ENCODE measurements at regions not wholly inside any gene's neighbourhood (a gene's known extent, or its start where the extent isn't known, plus 50 kb on each side); places are given as distances from the start of the nearest gene placed in this dataset.

GRCh38 chr1:219529116-219529515, 83.8 kb downstream of the ZC3H11B start:
- no peak for DNase-seq (ENCODE audit: low spot score)
- no peak for TF ChIP-seq CTCF (IDR thresholded peaks at IDR 0.05; ENCODE audit: borderline replicate concordance, control extremely low read depth, extremely low read depth, insufficient read depth, missing control alignments)
- in situ Hi-C loops (cut with MboI; ENCODE audit: low sequenced_read_pairs, unreplicated experiment) = no loop called here

DNA sequence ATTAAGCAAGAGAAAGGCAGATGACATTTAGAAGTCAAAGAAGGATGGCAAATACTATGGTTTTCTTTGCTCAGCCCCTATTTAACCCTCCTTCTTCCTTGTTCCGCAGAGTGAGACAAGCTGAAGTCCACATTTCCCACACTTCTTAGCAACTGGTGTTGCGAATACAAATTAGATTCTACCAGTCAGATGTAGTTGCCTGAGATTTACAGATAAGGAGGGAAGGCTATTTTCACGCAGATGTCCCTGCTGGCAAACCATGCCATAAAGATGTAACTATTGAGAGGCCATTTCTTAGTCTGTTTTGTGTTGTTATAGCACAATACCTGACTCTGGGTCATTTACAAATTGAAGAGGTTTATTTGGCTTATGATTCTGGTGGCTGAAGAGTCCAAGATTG, 84.3 kb downstream of the ZC3H11B start:
- DNase-seq (ENCODE audit: low spot score) = no peak
- TF ChIP-seq CTCF (IDR thresholded peaks at IDR 0.05; ENCODE audit: borderline replicate concordance, control extremely low read depth, extremely low read depth, insufficient read depth, missing control alignments) = no peak
- in situ Hi-C loops (cut with MboI; ENCODE audit: low sequenced_read_pairs, unreplicated experiment) = no loop called here

DNA sequence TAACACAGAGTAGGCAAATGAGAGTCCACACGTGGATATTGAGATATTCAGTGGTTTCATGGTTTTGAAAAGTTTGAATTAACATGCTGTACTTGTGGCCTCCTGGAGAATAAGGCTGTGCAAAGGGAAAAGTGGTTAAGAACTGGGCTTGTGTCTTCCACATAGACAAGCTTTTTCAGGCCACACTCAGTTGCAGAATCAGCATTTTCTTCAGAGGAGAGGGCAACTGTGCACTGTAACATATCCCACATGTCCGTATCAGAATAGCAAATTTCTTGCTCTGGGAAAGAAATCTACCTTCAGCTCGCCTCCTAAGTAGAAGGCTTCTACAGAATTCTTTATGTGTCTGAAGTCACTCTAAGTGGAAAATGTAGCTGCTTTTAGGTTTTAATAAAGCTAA, 84.9 kb downstream of the ZC3H11B start:
- DNase-seq (ENCODE audit: low spot score) = no peak
- no peak for TF ChIP-seq CTCF (IDR thresholded peaks at IDR 0.05; ENCODE audit: borderline replicate concordance, control extremely low read depth, extremely low read depth, insufficient read depth, missing control alignments)
- in situ Hi-C loops (cut with MboI; ENCODE audit: low sequenced_read_pairs, unreplicated experiment) = no loop called here

- no peak for DNase-seq (ENCODE audit: low spot score)
- in situ Hi-C loops (cut with MboI; ENCODE audit: low sequenced_read_pairs, unreplicated experiment) = no loop called here
- TF ChIP-seq CTCF (IDR thresholded peaks at IDR 0.05; ENCODE audit: borderline replicate concordance, control extremely low read depth, extremely low read depth, insufficient read depth, missing control alignments) = no peak
These were observed 86.8 kb downstream of the ZC3H11B start for GRCh38 chr1:219526074-219526473.

GRCh38 chr1:219523411-219523810, 89.5 kb downstream of the ZC3H11B start:
- no peak for DNase-seq (ENCODE audit: low spot score)
- in situ Hi-C loops (cut with MboI; ENCODE audit: low sequenced_read_pairs, unreplicated experiment) = no loop called here

GRCh38 chr1:219521325-219521724, 91.6 kb downstream of the ZC3H11B start:
- no peak for TF ChIP-seq CTCF (IDR thresholded peaks at IDR 0.05; ENCODE audit: borderline replicate concordance, control extremely low read depth, extremely low read depth, insufficient read depth, missing control alignments)
- in situ Hi-C loops (cut with MboI; ENCODE audit: low sequenced_read_pairs, unreplicated experiment) = no loop called here
- no peak for DNase-seq (ENCODE audit: low spot score)

More at GRCh38 chr1:219523411-219523810, 89.5 kb downstream of the ZC3H11B start:
- TF ChIP-seq CTCF (IDR thresholded peaks at IDR 0.05; ENCODE audit: borderline replicate concordance, control extremely low read depth, extremely low read depth, insufficient read depth, missing control alignments) = no peak

DNA sequence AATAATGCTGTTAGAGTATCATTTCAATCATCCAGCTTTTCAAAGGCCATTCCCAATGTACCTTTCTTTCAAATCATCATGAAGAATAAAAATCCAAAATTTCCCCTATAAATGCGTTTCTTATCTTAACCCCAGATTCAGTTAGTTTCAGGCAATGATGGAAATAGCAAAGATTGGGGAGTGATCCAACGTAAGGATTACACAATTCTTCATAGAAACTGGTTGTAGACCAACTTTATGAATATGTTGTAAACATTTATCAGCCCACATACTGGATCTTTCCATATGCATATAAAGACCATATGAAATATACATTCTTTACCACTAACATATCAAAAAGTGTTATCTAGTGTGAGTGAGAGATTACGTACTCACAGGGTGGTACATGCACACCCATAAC, 92.7 kb downstream of the ZC3H11B start:
- no peak for TF ChIP-seq CTCF (IDR thresholded peaks at IDR 0.05; ENCODE audit: borderline replicate concordance, control extremely low read depth, extremely low read depth, insufficient read depth, missing control alignments)
- in situ Hi-C loops (cut with MboI; ENCODE audit: low sequenced_read_pairs, unreplicated experiment) = no loop called here
- no peak for DNase-seq (ENCODE audit: low spot score)
